Mesenchymal stem cell (in vitro differentiated cells and primary cell): ENCODE measurements at regions not wholly inside any gene's neighbourhood (a gene's known extent, or its start where the extent isn't known, plus 50 kb on each side); places are given as distances from the start of the nearest gene placed in this dataset.

Experiments used
- DNase-seq: peaks from one replicate; pipeline ENCODE4 v3.0.0-alpha.2; 2013
- H2AFZ ChIP-seq: one replicate; pipeline ENCODE4 v1.6.1; 2013; ENCODE audit warnings: low read depth, mild to moderate bottlenecking, control low read depth, inconsistent platforms, low read length, moderate library complexity
- H2AK5ac ChIP-seq: 2 replicates; pipeline ENCODE4 v1.6.1; 2013; ENCODE audit warnings: low read length, moderate library complexity, mild to moderate bottlenecking, inconsistent platforms; ENCODE audit not compliant: severe bottlenecking
- H2BK120ac ChIP-seq: one replicate; pipeline ENCODE4 v1.6.1; 2013; ENCODE audit warnings: low read depth, mild to moderate bottlenecking, inconsistent platforms, low read length, moderate library complexity
- H2BK12ac ChIP-seq, 2 experiments: one replicate each; pipeline ENCODE4 v1.6.1; 2013; ENCODE audit warnings: inconsistent platforms in 2 of 2, low read length in 2 of 2, mild to moderate bottlenecking in 2 of 2, moderate library complexity in 2 of 2, control low read depth in 1 of 2
- H2BK15ac ChIP-seq: one replicate; pipeline ENCODE4 v1.6.1; 2013; ENCODE audit warnings: mild to moderate bottlenecking, low read depth, inconsistent platforms; ENCODE audit not compliant: poor library complexity, severe bottlenecking
- H2BK5ac ChIP-seq: 2 replicates; pipeline ENCODE4 v1.6.1; 2013; ENCODE audit warnings: low read depth, mild to moderate bottlenecking, low read length, control low read depth, inconsistent platforms; ENCODE audit not compliant: poor library complexity, severe bottlenecking
- H3K14ac ChIP-seq, 2 experiments: one replicate each; pipeline ENCODE4 v1.6.1; 2013; ENCODE audit warnings: inconsistent platforms in 2 of 2, low read length in 2 of 2, control low read depth in 1 of 2, mild to moderate bottlenecking in 1 of 2, moderate library complexity in 1 of 2
- H3K18ac ChIP-seq, 2 experiments: one replicate each; pipeline ENCODE4 v1.6.1; 2013; ENCODE audit warnings: inconsistent platforms in 2 of 2, low read length in 2 of 2, control low read depth in 1 of 2, low read depth in 1 of 2, mild to moderate bottlenecking in 1 of 2
- H3K23ac ChIP-seq, 2 experiments: one replicate each; pipeline ENCODE4 v1.6.1; 2013; ENCODE audit warnings: inconsistent platforms in 2 of 2, low read length in 2 of 2, mild to moderate bottlenecking in 2 of 2, moderate library complexity in 2 of 2, control low read depth in 1 of 2
- H3K27ac ChIP-seq: 2 replicates; pipeline ENCODE4 v1.5.1; 2013; ENCODE audit warnings: mild to moderate bottlenecking, moderate library complexity, low read length, control low read depth, inconsistent platforms; ENCODE audit not compliant: poor library complexity, severe bottlenecking
- H3K27me3 ChIP-seq, 2 experiments: 2 replicates each; pipeline versions ENCODE4 v1.6.1 to v1.7.0; 2013; ENCODE audit warnings: low read length in 2 of 2, mild to moderate bottlenecking in 2 of 2, moderate library complexity in 2 of 2, control low read depth in 1 of 2, inconsistent platforms in 1 of 2; ENCODE audit not compliant: control insufficient read depth in 1 of 2, insufficient read depth in 1 of 2
- H3K36me3 ChIP-seq, 2 experiments: 2 replicates each; pipeline versions ENCODE4 v1.6.1 to v1.7.0; 2013; ENCODE audit warnings: low read length in 2 of 2, control low read depth in 1 of 2, inconsistent platforms in 1 of 2, low read depth in 1 of 2, mild to moderate bottlenecking in 1 of 2; ENCODE audit not compliant: insufficient read depth in 2 of 2, control insufficient read depth in 1 of 2
- H3K4ac ChIP-seq, 2 experiments: one replicate each; pipeline ENCODE4 v1.6.1; 2013; ENCODE audit warnings: inconsistent platforms in 2 of 2, low read length in 2 of 2, mild to moderate bottlenecking in 2 of 2, moderate library complexity in 2 of 2, control low read depth in 1 of 2, low read depth in 1 of 2
- H3K4me1 ChIP-seq: 2 replicates; pipeline ENCODE4 v1.6.1; 2013; ENCODE audit warnings: low read depth, low read length, control low read depth; ENCODE audit not compliant: control insufficient read depth, insufficient read depth
- H3K4me2 ChIP-seq: 2 replicates; pipeline ENCODE4 v1.6.1; 2013; ENCODE audit warnings: low read length, mild to moderate bottlenecking, inconsistent platforms; ENCODE audit not compliant: poor library complexity, severe bottlenecking
- H3K4me3 ChIP-seq, 2 experiments: 2 replicates each; pipeline versions ENCODE4 v1.5.1 to v1.7.0; 2013; ENCODE audit warnings: low read length in 2 of 2, mild to moderate bottlenecking in 2 of 2, control low read depth in 1 of 2, low read depth in 1 of 2; ENCODE audit not compliant: insufficient read depth in 1 of 2
- H3K79me1 ChIP-seq: replicated peaks from 2 replicates; pipeline ENCODE4 v1.6.1; 2013; ENCODE audit warnings: mild to moderate bottlenecking, control low read depth, low read length, inconsistent platforms; ENCODE audit not compliant: poor library complexity, severe bottlenecking
- H3K9ac ChIP-seq: 2 replicates; pipeline ENCODE4 v1.7.0; 2013; ENCODE audit warnings: mild to moderate bottlenecking, low read length, moderate library complexity
- H3K9me3 ChIP-seq: 2 replicates; pipeline ENCODE4 v1.7.0; 2013; ENCODE audit warnings: mild to moderate bottlenecking, low read length; ENCODE audit not compliant: control insufficient read depth
- H4K8ac ChIP-seq: one replicate; pipeline ENCODE4 v1.6.1; 2013; ENCODE audit warnings: inconsistent platforms, mild to moderate bottlenecking, low read length, moderate library complexity
- H4K91ac ChIP-seq: one replicate; pipeline ENCODE4 v1.6.1; 2013; ENCODE audit warnings: mild to moderate bottlenecking, low read length, inconsistent platforms
- WGBS: methylation state at CpG from one replicate; pipeline ENCODE4 v1.1.7; 2013; ENCODE audit warnings: mixed read lengths; 5-methylcytosine and 5-hydroxymethylcytosine counted together

GRCh38 chr2:15881120-15881433 is 59.3 kb upstream of the MYCN start:
- Histone ChIP-seq H3K4me1 (no peaks in the 10 kb centered on the region), H3K9ac (no peak overlapping the region), H3K14ac (no peak overlapping the region), H3K4me3 (no peak overlapping the region), H2AK5ac (no peak overlapping the region), H2BK5ac (no peak overlapping the region), H2BK120ac (no peak overlapping the region), H3K36me3 (no peaks in the 10 kb centered on the region), H4K8ac (no peak overlapping the region), H3K27ac (no peak overlapping the region), H3K4me2 (no peak overlapping the region), H4K91ac (no peak overlapping the region), H2AFZ (no peak overlapping the region), H3K79me1 (no peaks in the 10 kb centered on the region), H2BK12ac (no peak overlapping the region), H3K23ac (no peak overlapping the region), H3K27me3 (no peaks in the 10 kb centered on the region), H3K4ac (no peak overlapping the region), H3K9me3 (peaks cover 8% of the 10 kb centered on the region), H2BK15ac (no peak overlapping the region), H3K18ac (no peak overlapping the region)
- no peak for DNase-seq
- WGBS: 96% methylated on average over 6 of the region's 7 CpGs

GRCh38 chr2:15881676-15882075 is 58.7 kb upstream of the MYCN start:
- Histone ChIP-seq H4K8ac (no peak overlapping the region), H3K4me3 (no peak overlapping the region), H2BK120ac (no peak overlapping the region), H2BK12ac (no peak overlapping the region), H2AK5ac (no peak overlapping the region), H3K9me3 (peaks cover 4% of the 10 kb centered on the region), H3K4ac (no peak overlapping the region), H4K91ac (no peak overlapping the region), H2BK15ac (no peak overlapping the region), H3K79me1 (no peaks in the 10 kb centered on the region), H3K4me2 (no peak overlapping the region), H3K27ac (no peak overlapping the region), H3K4me1 (no peaks in the 10 kb centered on the region), H3K27me3 (no peaks in the 10 kb centered on the region), H2AFZ (no peak overlapping the region), H3K14ac (no peak overlapping the region), H3K36me3 (no peaks in the 10 kb centered on the region), H3K9ac (no peak overlapping the region), H3K23ac (no peak overlapping the region), H2BK5ac (no peak overlapping the region), H3K18ac (no peak overlapping the region)
- DNase-seq: no peak
- 80% methylated on average over 1 of the region's 2 CpGs for WGBS

DNA sequence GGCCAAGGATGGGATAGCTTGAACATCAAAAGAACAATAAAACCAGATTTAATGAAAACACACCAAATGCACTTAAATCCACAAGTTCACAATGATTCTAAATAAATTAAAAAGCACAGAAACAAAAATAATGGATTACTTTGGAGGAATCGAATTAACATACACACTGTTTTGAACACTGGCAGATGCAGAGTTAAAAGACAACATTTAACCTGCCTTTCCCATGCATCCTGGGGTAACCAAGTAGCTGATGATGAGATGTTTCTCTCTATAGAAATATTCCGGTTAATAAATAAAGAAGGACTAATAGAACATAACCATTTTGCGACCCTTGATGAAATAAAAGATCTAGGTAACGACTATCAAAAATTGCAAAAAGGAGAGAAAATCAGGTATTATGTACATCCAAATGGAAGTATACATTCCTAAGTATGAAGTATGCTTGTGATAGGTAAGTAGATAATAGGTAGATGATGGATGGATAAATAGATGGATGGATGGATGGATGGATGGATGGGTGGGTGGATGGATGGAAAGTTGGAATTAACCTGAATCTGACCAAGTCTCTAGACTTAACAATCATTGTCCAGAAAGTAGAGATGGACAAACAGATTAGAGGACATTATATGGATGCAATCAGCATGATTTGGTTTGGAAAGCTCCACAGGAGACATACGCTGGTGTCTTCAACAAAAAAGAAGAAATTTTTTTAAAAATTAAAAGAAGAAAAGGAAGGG is 57.4 kb upstream of the MYCN start:
- Histone ChIP-seq H2AK5ac (no peak overlapping the region), H2BK12ac (no peak overlapping the region), H2BK120ac (no peak overlapping the region), H2BK15ac (no peak overlapping the region), H2BK5ac (no peak overlapping the region), H3K27ac (no peak overlapping the region), H3K9ac (no peak overlapping the region), H3K18ac (no peak overlapping the region), H3K27me3 (no peaks in the 10 kb centered on the region), H4K91ac (no peak overlapping the region), H2AFZ (no peak overlapping the region), H3K4me2 (no peak overlapping the region), H3K79me1 (no peaks in the 10 kb centered on the region), H3K14ac (no peak overlapping the region), H3K23ac (no peak overlapping the region), H3K4me1 (no peaks in the 10 kb centered on the region), H3K4ac (no peak overlapping the region), H3K9me3 (no peaks in the 10 kb centered on the region), H3K4me3 (no peak overlapping the region), H4K8ac (no peak overlapping the region), H3K36me3 (no peaks in the 10 kb centered on the region)
- 86% methylated on average over 4 of the region's 5 CpGs for WGBS
- DNase-seq: no peak

- no peaks in the 10 kb centered on the region for H3K79me1 ChIP-seq
- no peak overlapping the region for H3K14ac ChIP-seq
- no peaks in the 10 kb centered on the region for H3K4me1 ChIP-seq
- no peak overlapping the region for H3K4ac ChIP-seq
- H3K9ac ChIP-seq: no peak overlapping the region
- H3K27ac ChIP-seq: no peak overlapping the region
- DNase-seq: no peak
- no peak overlapping the region for H3K4me3 ChIP-seq
- H3K23ac ChIP-seq: no peak overlapping the region
- no peak overlapping the region for H4K91ac ChIP-seq
- no peak overlapping the region for H2BK5ac ChIP-seq
- H2BK12ac ChIP-seq: no peak overlapping the region
- H3K36me3 ChIP-seq: no peaks in the 10 kb centered on the region
- no peak overlapping the region for H3K4me2 ChIP-seq
- H3K27me3 ChIP-seq: no peaks in the 10 kb centered on the region
- no peak overlapping the region for H2BK120ac ChIP-seq
- H2AFZ ChIP-seq: no peak overlapping the region
- no peak overlapping the region for H4K8ac ChIP-seq
- H2AK5ac ChIP-seq: no peak overlapping the region
- H3K18ac ChIP-seq: no peak overlapping the region
- WGBS: 15% methylated on average over 1 of the region's 2 CpGs
- no peaks in the 10 kb centered on the region for H3K9me3 ChIP-seq
- H2BK15ac ChIP-seq: no peak overlapping the region
These were observed 56.7 kb upstream of the MYCN start for GRCh38 chr2:15883684-15884083.
